ENCODE measurements at regions not wholly inside any gene's neighbourhood (a gene's known extent, or its start where the extent isn't known, plus 50 kb on each side); places are given as distances from the start of the nearest gene placed in this dataset.

- TF ChIP-seq CTCF (IDR thresholded peaks at IDR 0.05; ENCODE audit: control extremely low read depth in 1 of 3, insufficient read depth in 1 of 3, low read depth in 1 of 3, low read length in 3 of 3) = no peak
- no peak for TF ChIP-seq JUND (IDR thresholded peaks at IDR 0.05; ENCODE audit: low read length)
- no peak for TF ChIP-seq RBBP5 (IDR thresholded peaks at IDR 0.05; ENCODE audit: borderline replicate concordance, low read depth, low read length)
- TF ChIP-seq CREB1 (IDR thresholded peaks at IDR 0.05) = no peak
- no peak for TF ChIP-seq CHD7 (IDR thresholded peaks at IDR 0.05; ENCODE audit: insufficient replicate concordance, low read length)
Observed at GRCh38 chr4:34432706-34433105, 1811.6 kb downstream of the ARAP2 start.
